ENCODE measurements at regions not wholly inside any gene's neighbourhood (a gene's known extent, or its start where the extent isn't known, plus 50 kb on each side); places are given as distances from the start of the nearest gene placed in this dataset.
"Not testable (repeated sequence)": the region's sequence is repeated elsewhere in the genome, so short reads cannot be mapped to it uniquely, and the experiment has no call there.

GRCh38 chr2:52074130-52074719 lies 1042.3 kb upstream of the NRXN1 start:
- DNase-seq, result no peak

GRCh38 chr2:52072949-52073348 lies 1041.0 kb upstream of the NRXN1 start:
- DNase-seq, result no peak

- DNase-seq, result no peak
Observed at GRCh38 chr2:52070665-52071064, 1038.7 kb upstream of the NRXN1 start.

GRCh38 chr2:52064234-52064633 lies 1032.3 kb upstream of the NRXN1 start:
- DNase-seq, result no peak

GRCh38 chr2:52054824-52055223 lies 1022.9 kb upstream of the NRXN1 start:
- DNase-seq, result no peak

GRCh38 chr2:52036853-52037252 lies 1004.9 kb upstream of the NRXN1 start:
- DNase-seq, result no peak

GRCh38 chr2:52036024-52036423 lies 1004.1 kb upstream of the NRXN1 start:
- no peak for DNase-seq

- DNase-seq, result no peak
Observed at GRCh38 chr2:52035391-52035790, 1003.5 kb upstream of the NRXN1 start.

- DNase-seq, result no peak
Observed at GRCh38 chr2:52034706-52035105, 1002.8 kb upstream of the NRXN1 start.

GRCh38 chr2:52022006-52022405 lies 990.1 kb upstream of the NRXN1 start:
- no peak for DNase-seq

GRCh38 chr2:52017646-52018235 lies 985.8 kb upstream of the NRXN1 start:
- DNase-seq, result no peak

GRCh38 chr2:52006821-52007366 lies 975.0 kb upstream of the NRXN1 start:
- not testable (repeated sequence) for DNase-seq

- no peak for DNase-seq
Observed at GRCh38 chr2:52000151-52000855, 968.4 kb upstream of the NRXN1 start.

- no peak for DNase-seq
Observed at GRCh38 chr2:51998890-51999289, 967.0 kb upstream of the NRXN1 start.

GRCh38 chr2:51997571-51997970 lies 965.6 kb upstream of the NRXN1 start:
- DNase-seq, result no peak

GRCh38 chr2:51995293-51995692 lies 963.4 kb upstream of the NRXN1 start:
- no peak for DNase-seq

GRCh38 chr2:51994123-51994763 lies 962.3 kb upstream of the NRXN1 start:
- DNase-seq, result no peak

- no peak for DNase-seq
Observed at GRCh38 chr2:51990684-51991083, 958.8 kb upstream of the NRXN1 start.

- no peak for DNase-seq
Observed at GRCh38 chr2:51986101-51986500, 954.2 kb upstream of the NRXN1 start.

GRCh38 chr2:51981783-51982182 lies 949.9 kb upstream of the NRXN1 start:
- DNase-seq, result no peak

GRCh38 chr2:51976623-51977022 lies 944.7 kb upstream of the NRXN1 start:
- no peak for DNase-seq

- no peak for DNase-seq
Observed at GRCh38 chr2:51971136-51971535, 939.2 kb upstream of the NRXN1 start.

GRCh38 chr2:51969347-51969746 lies 937.4 kb upstream of the NRXN1 start:
- DNase-seq, result no peak

GRCh38 chr2:51960841-51961335 lies 929.0 kb upstream of the NRXN1 start:
- no peak for DNase-seq
